HG03378 (cell line): ENCODE measurements at regions not wholly inside any gene's neighbourhood (a gene's known extent, or its start where the extent isn't known, plus 50 kb on each side); places are given as distances from the start of the nearest gene placed in this dataset.
"Not testable (repeated sequence)": the region's sequence is repeated elsewhere in the genome, so short reads cannot be mapped to it uniquely, and the experiment has no call there.

Experiments used
- ATAC-seq: cut with Tn5 transposase; IDR thresholded peaks from one replicate; pipeline ENCODE4 v1.9.1; 2021; ENCODE audit warnings: mild to moderate bottlenecking, moderate library complexity; ENCODE audit not compliant: unreplicated experiment

DNA sequence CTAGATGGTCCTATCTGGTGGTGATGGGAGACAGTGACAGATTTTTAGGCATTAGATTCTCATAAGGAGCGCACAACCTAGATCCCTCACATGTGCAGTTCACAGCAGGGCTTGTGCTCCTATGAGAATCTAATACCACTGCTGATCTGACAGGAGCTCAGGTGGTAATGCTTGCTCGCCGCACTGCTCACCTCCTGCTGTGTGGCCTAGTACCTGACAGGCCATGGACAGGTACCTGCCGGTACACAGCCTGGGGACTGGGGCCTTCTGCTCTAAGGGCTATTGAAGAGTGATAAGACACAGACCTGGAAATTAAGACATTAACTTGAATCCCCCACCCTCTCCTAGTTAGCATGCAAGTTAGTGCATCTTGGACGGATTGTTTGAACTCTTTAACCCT is 64.4 kb downstream of the KLRB1 start:
- not testable (repeated sequence) for ATAC-seq

DNA sequence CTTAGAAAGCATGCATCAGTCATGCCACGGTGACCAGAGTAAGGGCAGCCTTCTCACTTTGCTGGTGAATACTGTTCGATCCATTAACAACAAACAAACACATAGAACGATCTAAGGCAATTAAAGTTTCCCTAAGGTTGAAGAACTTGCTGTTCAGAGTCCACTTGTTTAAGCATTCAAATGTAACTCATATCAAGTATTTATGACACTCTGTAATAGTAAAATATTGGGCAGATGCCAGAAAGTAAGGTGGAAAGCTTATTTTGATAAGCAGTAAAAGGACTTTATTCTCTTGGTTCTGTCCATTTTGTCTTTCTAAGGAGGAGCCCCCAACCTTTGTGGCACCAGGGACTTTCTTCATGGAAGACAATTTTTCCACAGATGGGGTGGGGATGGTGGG is 64.9 kb downstream of the KLRB1 start:
- ATAC-seq, result not testable (repeated sequence)

DNA sequence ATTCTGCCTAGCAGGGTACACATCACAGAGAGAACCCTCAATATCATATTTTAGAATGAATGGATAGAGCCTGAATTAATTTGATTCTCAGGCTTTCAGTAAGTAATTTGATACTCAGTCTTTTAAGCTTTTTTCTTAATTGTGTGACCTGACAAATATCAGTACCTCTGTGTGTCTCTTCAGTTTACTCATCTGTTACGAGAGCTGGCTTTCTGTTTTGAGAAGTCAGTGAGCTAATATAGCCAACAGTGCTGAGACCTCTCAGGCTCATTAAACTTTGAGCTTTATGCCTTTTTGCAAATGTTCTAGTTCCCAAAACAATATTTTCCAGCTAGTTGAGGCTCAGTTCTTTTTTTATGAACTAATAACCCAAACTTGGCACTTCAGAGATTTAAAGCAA is 91.8 kb downstream of the KLRB1 start:
- not testable (repeated sequence) for ATAC-seq

DNA sequence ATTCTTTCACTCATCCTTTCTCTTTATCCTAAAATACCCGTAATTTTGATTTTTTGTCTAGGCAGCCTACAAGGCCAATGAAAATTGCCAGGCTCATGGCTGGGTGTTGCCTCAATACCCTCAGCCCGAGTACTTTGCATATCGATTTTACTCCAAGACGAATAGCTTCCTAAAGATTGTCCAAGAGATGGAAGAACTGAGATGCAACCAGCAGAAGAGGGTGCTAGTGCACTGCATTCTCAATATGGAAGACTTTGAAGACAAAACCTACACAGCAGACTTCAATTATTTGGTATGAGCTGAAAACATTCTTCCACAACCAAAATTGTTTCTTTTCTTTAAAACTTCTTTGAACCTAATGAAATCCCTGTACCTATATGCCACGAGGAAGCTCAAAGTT is 95.0 kb downstream of the KLRB1 start:
- not testable (repeated sequence) for ATAC-seq

DNA sequence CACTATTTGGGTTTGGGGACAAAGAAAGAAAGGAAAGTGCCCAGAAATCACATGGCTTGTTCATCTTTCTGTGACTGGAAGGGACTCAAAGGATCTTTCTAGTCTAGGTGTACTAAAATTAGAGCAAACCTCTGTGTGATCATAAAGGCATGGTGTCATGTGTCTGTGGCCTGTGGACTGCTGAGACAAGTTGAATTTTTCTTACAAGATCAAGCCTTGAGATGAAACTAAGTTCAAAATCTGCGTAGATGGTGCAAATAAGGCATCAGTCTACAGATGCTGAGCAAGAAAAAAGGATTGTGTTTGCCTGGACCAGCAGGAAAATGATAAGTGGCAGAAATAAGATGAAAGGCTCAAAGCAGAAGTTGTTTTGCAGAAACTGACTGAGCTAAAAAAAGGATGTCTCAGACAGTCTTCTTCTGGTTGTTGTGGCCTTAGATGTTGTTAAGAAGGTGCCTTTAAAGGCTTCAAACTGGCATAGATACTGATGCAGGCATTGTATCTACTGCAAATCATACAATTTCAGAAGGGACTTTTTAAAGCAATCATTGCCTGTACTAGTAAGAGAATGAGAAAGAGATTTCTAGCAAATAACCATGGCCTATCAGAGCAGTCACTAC is 97.2 kb downstream of the KLRB1 start:
- ATAC-seq, result not testable (repeated sequence)

DNA sequence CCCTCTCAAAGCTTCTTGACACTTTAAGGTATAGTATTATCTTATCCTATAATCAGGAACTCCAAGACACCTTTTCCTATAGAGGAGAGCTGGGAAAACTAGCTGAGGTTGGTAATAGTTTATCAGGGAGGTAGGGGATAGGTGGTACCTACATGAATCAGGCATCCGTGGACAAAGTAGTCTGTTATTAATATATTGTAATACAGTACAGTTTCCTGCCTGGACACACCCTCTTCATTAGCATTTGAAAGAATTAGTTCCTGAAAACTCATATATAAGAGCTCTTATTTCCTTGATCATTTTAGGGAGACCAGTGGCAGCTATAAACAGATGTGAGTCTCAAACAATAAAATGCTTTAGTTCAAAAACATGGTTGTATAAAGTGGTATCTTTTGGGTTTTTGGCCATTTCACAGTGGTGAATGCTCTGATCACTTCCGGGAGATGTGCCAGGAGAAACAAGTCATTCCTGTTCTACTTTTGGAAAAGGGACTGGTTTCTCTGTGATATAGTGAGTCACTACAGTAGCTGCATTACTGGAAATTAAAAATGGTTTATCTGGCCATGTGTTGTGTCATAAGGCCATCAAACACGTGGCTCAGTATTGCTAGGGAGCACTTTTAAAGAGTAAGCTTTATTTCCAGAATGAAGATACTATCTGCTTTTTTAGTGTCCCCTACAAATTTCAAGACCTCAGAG is 98.1 kb downstream of the KLRB1 start:
- no peak for ATAC-seq

DNA sequence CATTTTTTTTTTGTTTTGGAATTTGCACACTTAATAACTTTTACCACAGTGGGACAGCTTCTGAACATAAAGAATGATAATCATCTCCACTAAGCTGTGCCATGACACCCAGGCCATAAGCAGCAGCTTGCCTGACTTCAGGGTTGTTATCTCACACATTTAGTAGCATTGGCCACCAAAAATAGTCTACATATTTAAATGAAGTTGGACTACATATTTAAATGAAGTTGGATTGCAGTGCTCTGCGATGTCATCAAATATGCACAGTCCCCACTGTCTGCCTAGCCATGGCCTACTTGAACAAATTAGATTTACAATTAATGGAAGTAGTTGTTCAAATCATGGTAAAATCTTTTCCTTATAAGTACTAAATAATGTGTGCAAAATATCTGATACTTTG is 101.0 kb downstream of the KLRB1 start:
- no peak for ATAC-seq

DNA sequence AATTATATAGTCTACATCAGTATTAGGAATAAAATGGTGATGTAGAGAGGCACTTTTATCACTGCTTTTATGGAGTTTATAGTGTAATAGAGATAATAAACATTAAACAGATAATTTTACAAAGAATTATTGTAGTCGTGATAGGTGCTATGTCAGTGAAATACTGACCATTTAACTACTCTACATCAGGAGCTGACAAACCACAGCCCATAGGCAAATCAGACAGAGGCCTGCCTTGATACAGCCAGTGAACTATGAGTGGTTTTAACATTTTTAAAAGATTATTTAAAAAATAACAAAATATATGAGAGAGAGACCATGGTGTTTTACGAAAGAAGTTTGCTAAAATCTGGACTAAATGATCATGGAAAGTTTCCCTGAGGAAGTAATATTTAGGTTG is 104.3 kb downstream of the KLRB1 start:
- ATAC-seq, result not testable (repeated sequence)

DNA sequence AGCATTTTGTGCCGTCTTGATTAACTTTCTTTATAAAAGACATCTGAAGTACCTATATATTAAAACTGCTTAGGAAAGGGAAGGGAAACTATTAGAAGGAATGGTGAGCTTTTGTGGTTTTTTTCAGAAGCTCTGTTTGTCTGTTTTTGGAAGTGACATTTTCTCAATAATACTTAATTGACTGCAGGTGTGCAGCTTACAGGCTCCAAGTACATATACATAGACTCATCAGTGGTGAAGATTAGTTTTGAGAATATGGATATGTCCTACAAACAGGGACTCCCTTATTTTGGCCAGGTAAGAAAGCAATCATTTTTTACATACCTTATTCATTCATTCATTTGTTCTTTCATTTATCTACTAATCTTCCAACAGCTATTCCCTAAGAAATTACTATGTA is 104.9 kb downstream of the KLRB1 start:
- not testable (repeated sequence) for ATAC-seq

DNA sequence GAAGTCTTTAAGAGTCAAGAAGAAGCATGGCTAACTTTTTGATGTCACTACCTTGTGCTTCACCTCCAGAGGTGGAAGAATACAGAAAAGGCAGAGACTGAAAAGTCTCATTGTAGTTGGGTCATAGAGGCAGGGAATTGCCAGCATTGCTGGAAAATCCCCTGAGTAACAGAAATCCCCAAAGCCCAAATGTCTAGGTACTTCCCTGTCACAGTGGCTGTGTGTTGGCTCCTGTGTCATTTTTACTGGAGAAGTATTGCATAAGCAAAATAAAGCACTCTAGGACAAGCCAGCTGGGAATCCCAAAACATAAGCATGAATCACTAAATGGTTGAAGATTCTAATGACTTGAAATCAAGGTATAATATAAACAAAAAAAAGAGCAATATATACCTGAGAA is 114.4 kb downstream of the KLRB1 start:
- peak; percentile 61 for ATAC-seq

DNA sequence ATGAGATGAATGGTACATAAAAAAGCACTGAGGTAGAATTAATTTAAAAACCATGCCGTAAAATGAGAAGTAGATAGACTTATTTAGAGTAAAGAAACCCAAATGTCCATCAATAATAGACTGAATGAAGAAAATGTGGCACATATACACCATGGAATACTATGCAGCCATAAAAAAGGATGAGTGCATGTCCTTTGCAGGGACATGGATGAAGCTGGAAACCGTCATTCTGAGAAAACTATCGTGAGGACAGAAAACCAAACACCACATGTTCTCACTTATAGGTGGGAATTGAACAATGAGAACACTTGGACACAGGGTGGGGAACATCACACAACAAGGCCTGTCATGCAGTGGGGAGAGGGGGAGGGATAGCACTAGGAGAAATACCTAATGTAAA is 126.4 kb downstream of the KLRB1 start:
- not testable (repeated sequence) for ATAC-seq

DNA sequence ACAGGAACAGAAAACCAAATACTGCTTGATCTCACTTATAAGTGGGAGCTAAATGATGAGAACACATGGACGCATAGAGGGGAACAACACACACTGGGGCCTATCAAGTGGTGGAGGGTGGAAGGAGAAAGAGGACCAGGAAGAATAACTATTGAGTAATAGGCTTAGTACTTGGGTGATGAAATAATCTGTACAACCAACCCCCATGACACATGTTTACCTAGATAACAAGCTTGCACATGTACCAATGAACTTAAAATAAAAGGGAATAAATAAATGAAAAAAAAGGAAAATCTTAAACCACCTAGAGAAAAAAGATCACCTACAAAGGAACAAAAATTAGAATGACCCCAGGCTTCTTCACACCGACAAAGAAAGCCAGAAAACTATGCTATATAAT is 133.5 kb downstream of the KLRB1 start:
- ATAC-seq, result not testable (repeated sequence)

DNA sequence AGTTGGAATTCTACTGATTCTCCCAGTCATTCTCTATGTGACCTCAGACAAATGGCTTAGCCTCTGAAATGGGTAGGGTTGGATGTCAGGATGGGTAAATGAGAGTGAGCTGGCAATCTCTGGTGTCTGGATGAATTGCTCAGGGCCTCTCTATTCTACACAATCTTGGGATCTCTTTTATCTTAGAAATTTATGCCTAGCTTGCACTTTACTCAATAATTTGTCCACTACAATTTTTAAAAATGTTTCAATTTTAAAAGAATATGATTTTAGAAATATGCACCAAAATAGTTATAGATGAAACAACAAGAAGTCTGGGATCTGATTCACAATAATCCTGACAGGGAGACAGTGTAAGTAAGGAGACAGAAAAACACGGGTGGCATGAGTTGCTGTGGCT is 134.1 kb downstream of the KLRB1 start:
- not testable (repeated sequence) for ATAC-seq

DNA sequence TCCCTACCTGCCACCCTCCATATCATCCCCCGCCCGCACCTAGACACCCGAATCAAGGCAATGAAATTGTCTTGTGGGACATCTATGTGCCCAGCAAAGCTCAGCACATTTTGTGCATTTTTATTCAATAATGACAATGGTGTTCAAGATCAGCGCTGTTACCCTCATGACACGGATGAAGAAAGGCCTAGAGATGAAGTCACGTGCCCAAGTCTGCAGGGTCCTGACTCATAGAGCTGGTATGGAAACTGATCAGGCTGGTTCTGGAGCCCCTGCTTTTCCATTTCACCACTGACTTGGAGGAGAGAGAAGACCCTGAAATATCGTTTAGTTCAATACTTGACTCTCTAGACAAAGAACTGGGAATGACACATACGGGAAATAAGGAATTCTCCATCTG is 136.2 kb downstream of the KLRB1 start:
- ATAC-seq, result not testable (repeated sequence)

DNA sequence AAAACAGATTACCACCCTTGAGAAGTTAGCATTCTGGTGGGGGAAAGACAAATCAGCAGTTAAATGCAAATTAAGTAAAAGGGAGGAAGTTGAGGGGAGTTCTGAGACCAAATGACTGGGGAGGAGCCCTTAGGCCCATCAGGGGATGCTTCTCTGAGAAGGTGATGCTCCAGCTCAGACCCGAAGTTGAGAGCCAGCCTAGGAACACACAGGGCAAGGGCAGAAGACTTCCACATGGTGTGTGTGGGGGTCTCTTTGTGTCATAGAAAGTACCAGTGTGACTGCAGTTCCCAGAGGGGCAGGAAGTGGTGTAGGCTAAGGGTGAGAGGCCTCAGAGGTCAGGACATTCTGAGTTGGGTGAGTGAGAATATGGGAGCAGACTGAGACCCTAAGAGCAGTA is 137.3 kb downstream of the KLRB1 start:
- not testable (repeated sequence) for ATAC-seq

DNA sequence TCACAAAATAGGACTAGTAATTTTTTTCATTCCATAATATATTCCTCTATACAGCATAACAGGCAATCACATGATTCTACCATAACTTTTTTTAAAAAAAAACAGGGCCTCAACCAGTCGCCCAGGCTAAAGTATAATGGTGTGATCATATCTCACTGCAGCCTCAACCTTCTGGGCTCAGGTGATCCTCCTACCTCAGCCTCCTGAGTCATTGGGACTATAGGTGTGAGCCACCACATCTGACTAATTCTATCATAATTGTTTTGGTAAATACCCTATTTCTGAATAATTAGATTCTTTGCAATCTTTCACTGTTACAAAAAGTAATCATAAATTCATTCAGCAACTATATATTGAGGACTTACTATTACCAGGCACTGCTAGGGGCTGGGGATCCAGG is 137.8 kb downstream of the KLRB1 start:
- not testable (repeated sequence) for ATAC-seq

DNA sequence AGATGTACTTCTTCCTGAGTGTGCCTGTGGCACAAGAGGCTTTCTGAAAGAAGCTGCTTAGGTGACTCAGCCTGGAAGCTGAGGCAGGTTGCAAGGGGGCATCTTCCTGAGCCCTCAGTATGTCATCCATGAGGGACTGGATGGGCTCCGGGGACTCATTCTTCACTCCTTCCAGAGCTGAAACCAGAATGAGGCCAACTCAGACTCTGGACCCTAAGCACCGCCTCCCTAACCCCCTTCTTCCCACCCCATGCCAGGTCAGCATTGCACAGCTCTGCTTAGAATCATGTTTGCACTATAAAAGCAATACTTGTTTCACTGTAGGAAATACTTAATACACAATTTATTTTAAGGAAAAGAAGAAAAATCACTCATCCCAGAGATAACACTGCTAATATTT is 138.3 kb downstream of the KLRB1 start:
- not testable (repeated sequence) for ATAC-seq

DNA sequence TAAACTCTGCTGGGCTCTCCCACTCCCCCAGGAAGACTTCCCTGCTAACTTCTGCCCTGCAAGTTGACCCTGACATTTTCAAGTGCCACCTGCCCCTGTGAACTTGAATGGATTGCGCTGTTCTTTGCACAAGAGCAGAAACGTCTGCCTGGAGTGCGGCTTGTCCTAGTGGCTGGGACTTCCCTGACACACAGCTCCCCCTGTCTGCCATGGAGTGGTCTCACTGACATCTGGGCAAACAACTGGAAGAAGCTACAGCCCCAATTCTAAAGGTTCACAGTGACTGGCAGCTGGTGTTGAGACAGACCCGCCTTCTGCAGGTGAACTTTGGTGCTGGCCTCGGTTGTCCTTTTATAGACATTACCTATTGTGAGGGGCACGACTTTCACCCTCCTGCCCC is 138.7 kb downstream of the KLRB1 start:
- ATAC-seq, result not testable (repeated sequence)

DNA sequence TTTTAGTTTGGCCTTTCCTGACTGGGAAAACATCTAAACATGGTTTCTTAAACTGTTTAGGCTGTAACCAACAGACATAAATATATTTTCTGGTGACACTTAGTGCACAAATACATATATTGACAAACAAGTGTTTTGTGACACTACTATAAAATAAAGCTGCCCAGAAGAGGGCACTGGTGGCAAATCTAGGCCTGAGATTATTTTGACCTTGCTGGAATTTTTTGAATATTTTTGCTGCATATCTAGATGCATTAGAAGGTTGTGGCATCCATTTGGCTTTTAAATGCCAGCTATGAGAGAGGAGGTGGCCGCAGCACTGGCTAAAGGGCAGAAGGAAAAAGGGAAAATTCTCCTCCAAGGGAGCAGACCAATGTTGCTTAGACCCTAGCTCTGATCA is 139.6 kb downstream of the KLRB1 start:
- ATAC-seq, result not testable (repeated sequence)

DNA sequence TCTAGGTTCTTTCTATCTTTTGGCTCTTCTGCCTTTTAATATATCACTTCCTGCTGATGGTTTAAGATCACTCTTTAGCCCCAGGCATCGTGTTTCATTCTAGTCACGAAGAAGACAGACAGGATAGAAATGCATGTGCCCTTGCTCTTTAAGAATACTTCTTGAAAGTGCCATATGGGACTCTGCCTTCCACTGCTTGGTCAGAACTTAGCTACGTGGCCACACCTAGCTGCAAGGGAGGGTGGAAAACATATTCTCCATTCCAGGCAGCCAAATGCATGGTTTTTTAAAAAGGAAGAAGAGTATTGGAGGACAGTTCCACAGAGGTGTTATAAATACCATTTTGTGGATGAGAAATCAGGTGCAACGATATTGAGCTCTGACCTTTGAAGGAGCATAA is 143.3 kb downstream of the KLRB1 start:
- ATAC-seq, result no peak

DNA sequence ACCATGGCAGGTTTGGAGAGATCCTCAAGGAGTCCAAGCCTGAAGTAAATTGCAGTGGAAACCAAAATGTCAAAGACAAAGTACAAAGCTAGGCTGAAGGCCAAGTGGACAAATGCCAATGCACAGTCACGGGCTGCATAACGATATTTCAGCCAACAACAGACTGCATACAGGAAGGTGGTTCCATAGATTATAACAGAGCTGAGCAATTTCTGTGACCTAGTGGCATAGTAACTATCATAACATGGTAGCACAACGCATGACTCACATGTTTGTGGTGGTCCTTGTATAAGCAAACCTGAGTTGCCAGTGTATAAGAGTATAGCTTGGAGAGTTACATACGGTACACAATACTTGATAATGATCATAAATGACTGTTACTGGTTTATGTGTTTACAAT is 152.2 kb downstream of the KLRB1 start:
- ATAC-seq, result not testable (repeated sequence)

DNA sequence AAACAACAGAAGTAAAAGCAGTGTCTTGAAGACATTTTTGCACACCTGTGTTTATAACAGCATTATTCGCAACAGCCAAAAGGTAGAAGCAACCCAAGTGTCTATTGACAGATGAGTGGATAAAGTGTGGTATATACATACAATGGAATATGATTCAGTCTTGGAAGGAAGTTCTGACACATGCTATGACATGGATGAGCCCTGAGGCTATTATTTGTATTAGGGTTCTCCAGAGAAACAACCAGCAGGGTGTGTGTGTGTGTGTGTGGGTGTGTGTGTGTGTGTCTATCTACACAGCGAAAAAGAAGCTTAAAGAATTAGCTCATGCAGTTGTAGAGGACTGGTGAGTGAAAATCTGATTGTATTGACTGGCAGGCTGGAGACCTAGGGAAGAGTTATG is 153.7 kb downstream of the KLRB1 start:
- ATAC-seq, result not testable (repeated sequence)

DNA sequence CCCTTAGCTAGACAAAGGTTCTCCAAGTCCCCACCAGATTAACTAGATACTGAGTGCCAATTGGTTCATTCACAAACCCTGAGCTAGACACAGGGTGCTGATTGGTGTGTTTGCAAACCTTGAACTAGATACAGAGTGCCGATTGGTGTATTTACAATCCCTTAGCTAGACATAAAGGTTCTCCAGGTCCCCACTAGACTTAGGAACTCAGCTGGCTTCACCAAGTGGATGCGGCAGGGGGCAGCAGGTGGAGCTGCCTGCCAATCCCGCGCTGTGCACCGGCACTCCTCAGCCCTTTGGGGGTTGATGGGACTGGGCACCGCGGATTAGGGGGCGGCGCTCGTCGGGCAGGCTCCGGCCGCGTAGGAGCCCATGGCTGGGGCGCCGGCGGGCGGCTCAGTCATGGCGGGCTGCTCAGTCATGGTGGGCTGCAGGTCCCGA is 157.6 kb downstream of the KLRB1 start:
- ATAC-seq, result not testable (repeated sequence)
